ENCODE measurements at regions not wholly inside any gene's neighbourhood (a gene's known extent, or its start where the extent isn't known, plus 50 kb on each side); places are given as distances from the start of the nearest gene placed in this dataset.

- no peak for DNase-seq
Measured at GRCh38 chr2:240301256-240301795, 134.1 kb upstream of the GPC1 start.

- no peak for DNase-seq
Measured at GRCh38 chr2:240302041-240302440, 133.4 kb upstream of the GPC1 start.

- DNase-seq: no peak
Measured at GRCh38 chr2:240302933-240303595, 132.4 kb upstream of the GPC1 start.

- DNase-seq: no peak
Measured at GRCh38 chr2:240303896-240304745, 131.3 kb upstream of the GPC1 start.

GRCh38 chr2:240304746-240305161, 130.7 kb upstream of the GPC1 start:
- DNase-seq: no peak

- DNase-seq: no peak
Measured at GRCh38 chr2:240305369-240305962, 130.0 kb upstream of the GPC1 start.

GRCh38 chr2:240306185-240306584, 129.3 kb upstream of the GPC1 start:
- no peak for DNase-seq

GRCh38 chr2:240308111-240308651, 127.3 kb upstream of the GPC1 start:
- DNase-seq: no peak

- DNase-seq: no peak
Measured at GRCh38 chr2:240309214-240309613, 126.2 kb upstream of the GPC1 start.

- DNase-seq: no peak
Measured at GRCh38 chr2:240310201-240310600, 125.3 kb upstream of the GPC1 start.

- no peak for DNase-seq
Measured at GRCh38 chr2:240310645-240311044, 124.8 kb upstream of the GPC1 start.

- DNase-seq: no peak
Measured at GRCh38 chr2:240311821-240312220, 123.6 kb upstream of the GPC1 start.

GRCh38 chr2:240319221-240319854, 116.1 kb upstream of the GPC1 start:
- DNase-seq: no peak

- no peak for DNase-seq
Measured at GRCh38 chr2:240319855-240320203, 115.6 kb upstream of the GPC1 start.

- peak; percentile 3 for DNase-seq
Measured at GRCh38 chr2:240320204-240320993, 115.1 kb upstream of the GPC1 start.

- DNase-seq: no peak
Measured at GRCh38 chr2:240322231-240322955, 113.1 kb upstream of the GPC1 start.

GRCh38 chr2:240322991-240323390, 112.5 kb upstream of the GPC1 start:
- DNase-seq: no peak

- DNase-seq: no peak
Measured at GRCh38 chr2:240323601-240324291, 111.7 kb upstream of the GPC1 start.

GRCh38 chr2:240324312-240325015, 111.0 kb upstream of the GPC1 start:
- DNase-seq: no peak

All from suppressor macrophage treated with lipopolysaccharide for 4 hours (primary cell).